Adrenal gland (tissue), 5 donors: ENCODE measurements at regions not wholly inside any gene's neighbourhood (a gene's known extent, or its start where the extent isn't known, plus 50 kb on each side); places are given as distances from the start of the nearest gene placed in this dataset.

Experiments used
- CTCF ChIP-seq, 6 experiments: fragments of 450-650 bp in 4 of 6; fragments of 200-600 bp in 2 of 6; sonication (generic) in 1 of 6; IDR thresholded peaks; 1 replicate in 5 of 6; 2 replicates in 1 of 6; pipeline versions ENCODE4 v1.5.1 to v1.8.0; 2016 to 2021; ENCODE audit warnings: antibody characterized with exemption in 6 of 6, mild to moderate bottlenecking in 2 of 6, moderate library complexity in 1 of 6
- POLR2A ChIP-seq, 2 donors: fragments of 450-650 bp; IDR thresholded peaks; one replicate each; pipeline ENCODE4 v1.6.1; 2017; ENCODE audit warnings: antibody characterized with exemption in 2 of 2, mild to moderate bottlenecking in 2 of 2, moderate library complexity in 1 of 2
- donor health status: DM: no; HTN: no; CAD: no.

- TF ChIP-seq CTCF (IDR thresholded peaks at IDR 0.05): no peak
- no peak for TF ChIP-seq POLR2A (IDR thresholded peaks at IDR 0.05)
Observed at GRCh38 chr21:20254964-20255363, 743.2 kb upstream of the NCAM2 start.
